ENCODE measurements at regions not wholly inside any gene's neighbourhood (a gene's known extent, or its start where the extent isn't known, plus 50 kb on each side); places are given as distances from the start of the nearest gene placed in this dataset.
"Not testable (repeated sequence)": the region's sequence is repeated elsewhere in the genome, so short reads cannot be mapped to it uniquely, and the experiment has no call there.

GRCh38 chr14:105600939-105601359, 74.6 kb downstream of the TMEM121 start:
- DNase-seq (ENCODE audit: low spot score) = no peak

- DNase-seq (ENCODE audit: low spot score) = no peak
Observed at GRCh38 chr14:105601360-105602242, 75.2 kb downstream of the TMEM121 start.

GRCh38 chr14:105602243-105602750, 75.9 kb downstream of the TMEM121 start:
- no peak for DNase-seq (ENCODE audit: low spot score)

- DNase-seq (ENCODE audit: low spot score) = no peak
Observed at GRCh38 chr14:105602799-105603793, 76.7 kb downstream of the TMEM121 start.

- not testable (repeated sequence) for DNase-seq (ENCODE audit: low spot score)
Observed at GRCh38 chr14:105604531-105605463, 78.4 kb downstream of the TMEM121 start.

- DNase-seq (ENCODE audit: low spot score) = no peak
Observed at GRCh38 chr14:105605464-105606304, 79.3 kb downstream of the TMEM121 start.

GRCh38 chr14:105606305-105606975, 80.1 kb downstream of the TMEM121 start:
- DNase-seq (ENCODE audit: low spot score) = not testable (repeated sequence)

- not testable (repeated sequence) for DNase-seq (ENCODE audit: low spot score)
Observed at GRCh38 chr14:105607025-105607424, 80.6 kb downstream of the TMEM121 start.

GRCh38 chr14:105614987-105615386, 88.6 kb downstream of the TMEM121 start:
- DNase-seq (ENCODE audit: low spot score) = not testable (repeated sequence)

- DNase-seq (ENCODE audit: low spot score) = not testable (repeated sequence)
Observed at GRCh38 chr14:105615986-105616801, 89.8 kb downstream of the TMEM121 start.

GRCh38 chr14:105616802-105617192, 90.4 kb downstream of the TMEM121 start:
- DNase-seq (ENCODE audit: low spot score) = no peak

- DNase-seq (ENCODE audit: low spot score) = no peak
Observed at GRCh38 chr14:105617201-105617777, 90.9 kb downstream of the TMEM121 start.

GRCh38 chr14:105617805-105618204, 91.4 kb downstream of the TMEM121 start:
- DNase-seq (ENCODE audit: low spot score) = not testable (repeated sequence)

- DNase-seq (ENCODE audit: low spot score) = not testable (repeated sequence)
Observed at GRCh38 chr14:105619324-105619723, 92.9 kb downstream of the TMEM121 start.

GRCh38 chr14:105620178-105620864, 93.9 kb downstream of the TMEM121 start:
- not testable (repeated sequence) for DNase-seq (ENCODE audit: low spot score)

- not testable (repeated sequence) for DNase-seq (ENCODE audit: low spot score)
Observed at GRCh38 chr14:105620865-105621471, 94.6 kb downstream of the TMEM121 start.
